Heart left ventricle (tissue), 16 donors: ENCODE measurements at regions not wholly inside any gene's neighbourhood (a gene's known extent, or its start where the extent isn't known, plus 50 kb on each side); places are given as distances from the start of the nearest gene placed in this dataset.

Experiments
- ATAC-seq, 4 donors: fragments of 200-7000 bp; cut with Tn5 transposase; one replicate each; pipeline ENCODE4 v1.9.1; 2020 to 2022; ENCODE audit warnings: moderate library complexity in 4 of 4, mild to moderate bottlenecking in 3 of 4, moderate number of reproducible peaks in 1 of 4
- DNase-seq, 5 donors: peaks; one replicate each; pipeline ENCODE4 v3.0.0-alpha.2; 2020
- H3K27ac ChIP-seq, 12 donors: fragments of 200-600 bp; sonication (generic) in 4 of 12; one replicate each; pipeline versions ENCODE4 v1.5.0 to v1.8.0; 2016 to 2022; ENCODE audit warnings: mild to moderate bottlenecking in 2 of 12
- H3K27me3 ChIP-seq, 9 donors: fragments of 200-600 bp; sonication (generic) in 2 of 9; one replicate each; pipeline versions ENCODE4 v1.5.1 to v1.8.0; 2016 to 2022; ENCODE audit warnings: mild to moderate bottlenecking in 3 of 9
- H3K36me3 ChIP-seq, 9 donors: fragments of 200-600 bp; sonication (generic) in 2 of 9; one replicate each; pipeline versions ENCODE4 v1.5.0 to v1.8.0; 2018 to 2022; ENCODE audit warnings: mild to moderate bottlenecking in 2 of 9
- H3K4me1 ChIP-seq, 12 donors: fragments of 200-600 bp; sonication (generic) in 4 of 12; one replicate each; pipeline versions ENCODE4 v1.5.0 to v1.8.0; 2016 to 2022; ENCODE audit warnings: mild to moderate bottlenecking in 3 of 12
- H3K4me3 ChIP-seq, 12 donors: fragments of 200-600 bp; sonication (generic) in 4 of 12; one replicate each; pipeline versions ENCODE4 v1.5.0 to v1.8.0; 2017 to 2022; ENCODE audit warnings: mild to moderate bottlenecking in 9 of 12, moderate library complexity in 4 of 12
- H3K9me3 ChIP-seq, 12 donors: fragments of 200-600 bp; sonication (generic) in 4 of 12; one replicate each; pipeline versions ENCODE4 v1.5.0 to v1.8.0; 2016 to 2022; ENCODE audit warnings: mild to moderate bottlenecking in 1 of 12
- POLR2A ChIP-seq, 2 donors: fragments of 450-650 bp; IDR thresholded peaks; one replicate each; pipeline ENCODE4 v1.6.1; 2017; ENCODE audit warnings: antibody characterized with exemption in 2 of 2, mild to moderate bottlenecking in 2 of 2, moderate library complexity in 2 of 2
- WGBS, 4 donors: extraction: QIAGEN DNeasy Blood & Tissue Kit in 2 of 4; methylation state at CpG; one replicate each; pipeline versions ENCODE4 v1.1.5 to v1.1.7; 2013 to 2018; 5-methylcytosine and 5-hydroxymethylcytosine counted together
- intact Hi-C, 10 donors: fragments of 100-400 bp; cut with DNase I; formaldehyde crosslinking; loops; one replicate each; pipeline versions ENCODE4 v1.11.1 to v1.14.2; 2022
- TF ChIP-seq, protein P1 (sequence below), 12 donors: fragments of 200-600 bp; sonication (generic) in 4 of 12; IDR thresholded peaks; one replicate each; pipeline versions ENCODE4 v1.5.0 to v1.8.0; 2018 to 2022; ENCODE audit warnings: antibody characterized with exemption in 12 of 12, mild to moderate bottlenecking in 5 of 12
- donor health status: ischemic (EF 13 %, LVEDD 7.1; RV severe dilation, severe dysfunction).
- donor health status: healthy with polysubstance abuse.
- donor health status: DM: no; HTN: yes; CAD: no.
- donor health status: DM: no; HTN: no; CAD: no.
- donor health status: ischemic (EF 25% LVEDD 6.9; RV normal size, moderate dysfunction).
- donor health status: ischemic (EF 25% LVEDD 5.7; RV mildly dilated, moderate dysfunction).
- donor health status: healthy.
- donor health status: DM: yes; HTN: yes; CAD: no.
- donor health status: ischemic (EF 35%, LVEDD 5.7; RV mildly dilated, moderate dysfunction).
- donor health status: nonischemic (EF 11% LVEDD 7.7; RV severe dilation, severe dysfunction).
- donor health status: DM: yes; HTN: yes; CAD: no.
- donor health status: PGD.
- donor health status: ischemic (EF 29% LVEDD 5.4; RV normal size, mild dysfunction).
- donor health status: nonischemic (EF 23%, LVEDD 6.1; RV moderate dilation, normal function).

DNA sequence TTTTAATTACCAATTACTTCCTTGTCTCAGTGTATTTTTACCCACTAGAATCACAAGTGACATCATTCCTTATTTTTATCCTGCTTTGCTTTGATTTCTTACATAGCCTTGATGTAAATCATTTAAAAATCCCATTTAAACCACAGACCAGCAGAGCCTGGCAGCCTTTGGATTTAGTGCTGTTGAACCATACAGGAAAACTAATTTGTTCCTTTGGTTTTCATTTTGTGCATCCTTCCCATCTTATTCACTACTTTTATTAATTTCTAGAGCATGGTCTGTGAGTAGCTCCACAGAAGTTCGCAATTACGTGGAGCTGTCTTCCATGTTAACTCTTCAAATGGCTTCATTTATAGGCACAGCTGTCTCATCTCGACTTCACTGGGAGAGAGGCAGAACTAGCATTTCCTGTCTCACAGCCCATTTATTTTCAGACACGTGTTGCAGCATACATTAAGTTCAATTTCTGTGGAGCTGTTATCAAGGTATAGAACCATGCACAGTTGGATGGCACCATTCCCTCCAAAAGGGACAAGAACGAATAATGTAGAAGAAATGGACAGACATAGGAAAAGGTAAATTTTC lies 235.3 kb downstream of the MRPL39 start:
- Histone ChIP-seq H3K36me3 (no peaks in the 10 kb centered on the region), H3K27ac (no peak overlapping the region), H3K27me3 (peaks cover 0 to 4% (median 0%) of the 10 kb centered on the region in 9 donors), H3K9me3 (no peaks in the 10 kb centered on the region), H3K4me1 (no peaks in the 10 kb centered on the region), H3K4me3 (no peak overlapping the region)
- 48 to 60% (median 58%) methylated on average over 5 of the region's 5 CpGs for WGBS, 4 donors
- TF ChIP-seq, protein P1, sequence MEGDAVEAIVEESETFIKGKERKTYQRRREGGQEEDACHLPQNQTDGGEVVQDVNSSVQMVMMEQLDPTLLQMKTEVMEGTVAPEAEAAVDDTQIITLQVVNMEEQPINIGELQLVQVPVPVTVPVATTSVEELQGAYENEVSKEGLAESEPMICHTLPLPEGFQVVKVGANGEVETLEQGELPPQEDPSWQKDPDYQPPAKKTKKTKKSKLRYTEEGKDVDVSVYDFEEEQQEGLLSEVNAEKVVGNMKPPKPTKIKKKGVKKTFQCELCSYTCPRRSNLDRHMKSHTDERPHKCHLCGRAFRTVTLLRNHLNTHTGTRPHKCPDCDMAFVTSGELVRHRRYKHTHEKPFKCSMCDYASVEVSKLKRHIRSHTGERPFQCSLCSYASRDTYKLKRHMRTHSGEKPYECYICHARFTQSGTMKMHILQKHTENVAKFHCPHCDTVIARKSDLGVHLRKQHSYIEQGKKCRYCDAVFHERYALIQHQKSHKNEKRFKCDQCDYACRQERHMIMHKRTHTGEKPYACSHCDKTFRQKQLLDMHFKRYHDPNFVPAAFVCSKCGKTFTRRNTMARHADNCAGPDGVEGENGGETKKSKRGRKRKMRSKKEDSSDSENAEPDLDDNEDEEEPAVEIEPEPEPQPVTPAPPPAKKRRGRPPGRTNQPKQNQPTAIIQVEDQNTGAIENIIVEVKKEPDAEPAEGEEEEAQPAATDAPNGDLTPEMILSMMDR (IDR thresholded peaks at IDR 0.05): no peak
- intact Hi-C loops: no loop called here
- ATAC-seq (no peak), DNase-seq (no peak)

DNA sequence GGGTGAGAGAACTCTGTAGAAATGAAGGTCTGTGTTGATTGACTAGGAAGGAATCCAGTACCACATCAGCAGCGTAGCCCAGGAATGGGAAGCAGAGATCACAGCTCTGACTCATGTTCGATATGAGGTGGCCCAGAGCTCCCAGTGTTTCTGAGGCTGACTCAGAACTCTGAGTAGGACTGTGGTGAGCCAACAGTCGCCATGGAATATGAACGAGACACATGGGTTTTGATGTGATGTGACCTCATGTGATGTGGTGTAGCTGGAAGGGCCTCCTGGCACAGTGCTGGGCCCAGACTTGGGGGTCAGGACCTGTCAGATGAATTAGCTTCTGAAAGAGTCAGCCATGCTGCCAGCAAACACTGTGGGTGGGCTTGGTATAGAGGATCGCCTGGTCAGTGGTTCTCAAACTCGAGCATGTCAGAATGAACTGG lies 237.0 kb downstream of the MRPL39 start:
- H3K27ac ChIP-seq: no peak overlapping the region
- WGBS, 4 donors: 79 to 93% (median 89%) methylated on average over 6 of the region's 6 CpGs

DNA sequence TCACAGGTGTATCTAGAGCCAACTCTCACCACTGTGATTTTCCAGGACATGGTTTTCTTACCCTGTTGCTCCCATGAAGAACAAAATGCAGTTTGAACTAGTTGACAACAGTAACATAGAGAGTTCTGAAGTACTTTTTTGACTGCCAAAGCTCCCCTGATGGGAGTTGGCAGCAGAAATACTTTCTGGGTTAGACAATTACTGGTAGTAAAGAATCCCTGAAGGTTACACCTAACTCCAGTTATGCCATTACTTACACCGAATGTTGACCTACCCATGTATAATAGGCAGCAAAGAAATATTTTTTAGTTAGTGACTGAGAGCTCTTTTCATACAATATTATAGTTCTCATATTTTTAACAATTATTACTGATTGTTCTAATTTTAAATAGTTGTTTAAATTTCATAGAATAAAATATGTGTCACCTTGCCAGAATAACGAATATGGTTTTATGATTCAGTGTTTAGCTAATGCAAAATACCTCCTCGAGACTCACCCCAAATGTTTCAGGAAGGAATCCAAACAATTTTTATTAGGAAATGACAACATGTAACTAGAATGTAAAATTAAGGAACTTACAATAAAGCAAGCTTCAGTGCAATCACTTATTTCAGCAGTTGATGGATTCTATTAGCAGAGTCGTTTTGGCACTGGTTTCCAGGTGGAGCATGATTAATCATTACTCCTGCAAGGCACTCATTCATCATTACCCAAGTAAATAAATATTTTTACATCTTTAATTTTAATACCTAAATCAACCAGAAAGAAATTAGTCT lies 237.6 kb downstream of the MRPL39 start:
- H3K9me3 ChIP-seq: no peaks in the 10 kb centered on the region
- no peak overlapping the region for H3K27ac ChIP-seq
- WGBS, 4 donors: 60 to 79% (median 64%) methylated on average over 4 of the region's 4 CpGs
- ATAC-seq (no peak), DNase-seq (no peak)
- no peaks in the 10 kb centered on the region for H3K36me3 ChIP-seq
- intact Hi-C loops: no loop called here
- H3K4me3 ChIP-seq: no peak overlapping the region
- no peaks in the 10 kb centered on the region for H3K4me1 ChIP-seq
- TF ChIP-seq, protein P1 (IDR thresholded peaks at IDR 0.05): no peak
- TF ChIP-seq POLR2A (IDR thresholded peaks at IDR 0.05): no peak
- H3K27me3 ChIP-seq: peaks cover 0 to 4% (median 0%) of the 10 kb centered on the region in 9 donors

More for the DNA sequence above, 237.0 kb downstream of the MRPL39 start:
- ATAC-seq: no peak
- intact Hi-C loops: no loop called here
- Histone ChIP-seq H3K4me3 (no peak overlapping the region), H3K27me3 (peaks cover 0 to 4% (median 0%) of the 10 kb centered on the region in 9 donors), H3K4me1 (no peaks in the 10 kb centered on the region), H3K9me3 (no peaks in the 10 kb centered on the region), H3K36me3 (no peaks in the 10 kb centered on the region)
- TF ChIP-seq, protein P1 (IDR thresholded peaks at IDR 0.05): no peak
- no peak for DNase-seq

DNA sequence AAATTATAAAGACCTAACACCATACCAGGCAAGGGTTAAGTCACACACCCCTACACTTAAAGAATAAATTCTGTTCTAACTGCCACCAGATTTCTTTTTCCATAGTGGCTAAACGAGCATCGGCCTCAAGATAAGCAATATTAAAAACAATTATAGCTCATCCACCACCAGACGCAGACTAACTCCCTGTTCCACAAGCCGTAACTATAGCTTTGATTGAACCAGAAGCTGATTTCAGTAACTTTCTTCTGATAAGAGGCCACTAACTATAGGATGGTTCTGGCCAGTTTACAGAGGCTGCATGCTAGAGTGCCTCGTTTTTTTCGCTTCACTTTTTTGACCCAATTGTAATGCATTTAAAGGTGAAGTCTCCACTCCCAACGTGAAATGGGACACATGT lies 238.8 kb downstream of the MRPL39 start:
- WGBS, 4 donors: 52 to 58% (median 55%) methylated on average over 7 of the region's 7 CpGs

More for the DNA sequence above, 238.8 kb downstream of the MRPL39 start:
- no peak for ATAC-seq
- DNase-seq: no peak
- Histone ChIP-seq H3K9me3 (no peaks in the 10 kb centered on the region), H3K36me3 (no peaks in the 10 kb centered on the region), H3K27ac (no peak overlapping the region), H3K4me1 (no peaks in the 10 kb centered on the region), H3K27me3 (peaks cover 0 to 4% (median 0%) of the 10 kb centered on the region in 9 donors), H3K4me3 (no peak overlapping the region)
- intact Hi-C loops: no loop called here
- TF ChIP-seq, protein P1 (IDR thresholded peaks at IDR 0.05): no peak
- TF ChIP-seq POLR2A (IDR thresholded peaks at IDR 0.05): no peak
